Activated CD4-positive, alpha-beta T cell treated with anti-CD3 and anti-CD28 coated beads, Interleukin-10, Interleukin-2, amounts not matched to agents 100 ng/mL and 50 ng/mL, durations not matched to agents 16 hours and 8 hours (primary cell): ENCODE measurements at regions not wholly inside any gene's neighbourhood (a gene's known extent, or its start where the extent isn't known, plus 50 kb on each side); places are given as distances from the start of the nearest gene placed in this dataset.
"Not testable (repeated sequence)": the region's sequence is repeated elsewhere in the genome, so short reads cannot be mapped to it uniquely, and the experiment has no call there.

Experiments used
- DNase-seq: peaks from one replicate; pipeline ENCODE4 v3.0.0-alpha.2; 2020

DNA sequence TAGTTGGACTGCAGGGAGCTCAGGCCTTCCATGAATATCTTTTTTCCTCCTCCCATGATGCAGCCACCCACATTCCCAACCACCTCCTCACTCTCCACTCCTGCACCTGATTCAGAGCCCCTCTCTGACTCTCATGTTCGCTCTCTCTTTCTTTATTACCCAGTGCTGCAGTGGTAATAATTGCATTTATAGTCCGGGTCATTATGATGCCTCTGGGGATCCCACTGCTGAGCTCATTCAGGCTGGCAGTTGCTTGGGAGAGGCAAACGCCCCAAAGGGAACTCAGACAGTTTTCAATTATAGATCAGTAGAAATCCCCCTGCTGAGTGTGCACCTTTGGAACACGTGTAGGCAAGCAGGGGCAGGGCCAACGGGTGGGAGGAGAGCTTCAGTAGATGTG, 953.0 kb downstream of the GRID1 start:
- DNase-seq: no peak

- no peak for DNase-seq
Observed at GRCh38 chr10:85420501-85421191, 945.9 kb downstream of the GRID1 start.

DNA sequence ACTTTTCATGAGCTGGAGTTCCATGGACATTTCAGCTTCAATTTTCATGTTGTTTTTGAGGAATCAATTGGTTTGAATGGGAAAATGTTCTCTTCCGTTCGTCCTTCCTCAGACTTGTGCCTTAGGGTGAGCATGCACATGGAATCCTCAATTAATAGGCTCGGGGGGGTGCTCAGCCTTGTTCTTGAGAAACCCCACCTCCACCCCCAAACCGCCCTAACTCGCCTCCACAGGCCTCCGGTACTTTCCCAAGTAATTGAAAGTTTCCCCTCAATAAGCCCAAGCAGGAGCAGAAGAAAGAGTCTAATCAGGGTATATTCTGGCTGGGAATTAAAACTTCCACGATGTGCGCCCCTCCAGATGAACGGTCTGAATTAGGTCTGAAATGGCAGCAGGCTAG, 945.2 kb downstream of the GRID1 start:
- DNase-seq: no peak

- no peak for DNase-seq
Observed at GRCh38 chr10:85429126-85429525, 937.5 kb downstream of the GRID1 start.

DNA sequence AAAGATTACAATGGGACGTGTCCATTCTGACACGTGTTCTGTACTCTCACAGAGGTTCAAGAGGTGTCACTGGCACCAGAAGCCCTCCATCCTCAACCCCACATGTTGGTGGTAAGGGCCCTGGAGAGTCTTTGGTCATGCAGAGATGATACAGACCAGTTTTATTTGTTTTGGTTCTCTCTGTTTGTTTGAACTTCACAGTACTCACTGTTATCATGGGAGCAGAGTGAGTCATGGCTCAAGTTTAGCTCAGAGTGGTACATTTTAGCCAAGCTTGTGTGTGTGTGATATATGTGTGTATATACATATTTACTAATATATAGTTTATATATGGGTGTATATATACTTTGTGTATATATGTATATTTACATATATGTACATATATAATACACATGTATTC, 935.6 kb downstream of the GRID1 start:
- DNase-seq: no peak

- no peak for DNase-seq
Observed at GRCh38 chr10:85433248-85433647, 933.3 kb downstream of the GRID1 start.

DNA sequence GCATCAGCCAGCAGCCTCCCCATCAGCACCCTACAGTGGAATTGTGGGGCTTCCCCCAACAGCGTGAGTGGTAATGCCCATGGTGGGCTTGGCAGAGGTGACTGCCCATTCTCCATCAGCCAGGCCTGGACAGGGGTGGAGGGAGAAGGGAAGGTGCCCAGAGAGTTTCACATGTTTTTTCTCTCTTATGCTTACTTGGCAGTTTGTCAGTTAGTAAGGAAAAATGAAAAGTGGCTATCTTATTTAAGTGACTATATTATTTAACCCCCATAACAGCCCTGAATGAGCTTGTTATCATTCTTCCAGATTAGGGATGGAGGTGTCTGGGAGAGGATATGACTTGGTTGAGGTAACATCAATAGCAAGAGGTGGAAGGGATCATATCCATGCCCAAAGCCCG, 921.7 kb downstream of the GRID1 start:
- DNase-seq: no peak

- DNase-seq: no peak
Observed at GRCh38 chr10:85445702-85446101, 920.9 kb downstream of the GRID1 start.

DNA sequence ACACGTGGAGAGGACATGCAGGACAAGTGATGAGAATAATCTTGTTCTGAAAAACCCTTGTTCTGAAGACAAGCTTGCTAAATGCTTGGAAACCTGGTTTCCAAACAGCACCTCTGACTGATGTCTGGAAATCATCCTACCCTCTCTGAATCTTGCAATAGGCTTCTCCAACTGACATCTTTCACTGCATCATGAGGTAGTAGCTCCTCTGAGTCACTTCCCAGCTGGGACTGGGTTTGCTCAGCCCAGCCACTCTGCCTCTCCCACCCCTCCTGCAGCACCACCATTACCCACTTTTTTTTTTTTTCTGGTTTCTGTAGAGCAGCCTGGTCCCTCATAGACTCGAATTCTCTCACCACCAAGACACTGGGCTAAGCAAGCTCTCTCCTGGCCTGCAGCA, 919.8 kb downstream of the GRID1 start:
- no peak for DNase-seq

GRCh38 chr10:85447690-85448089, 918.9 kb downstream of the GRID1 start:
- no peak for DNase-seq

DNA sequence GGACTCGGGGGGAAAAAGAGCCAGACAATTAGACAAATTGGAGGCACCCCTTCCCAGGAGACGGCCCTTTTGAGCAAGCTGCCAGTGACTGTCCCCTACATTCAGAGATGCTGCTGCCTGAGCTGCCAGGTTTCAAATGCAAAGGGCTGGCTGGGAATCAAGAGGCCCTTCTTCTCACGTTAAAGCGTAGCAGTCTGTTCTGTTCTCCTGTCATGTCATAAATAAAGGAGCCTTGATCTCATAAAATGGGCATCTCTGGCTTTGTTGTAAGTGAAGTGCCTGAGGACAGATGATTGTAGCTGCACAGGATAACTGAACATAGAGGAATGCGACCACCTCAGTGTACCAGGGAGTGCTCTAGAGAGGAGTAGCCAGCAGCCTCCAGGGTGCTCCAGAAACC, 917.9 kb downstream of the GRID1 start:
- DNase-seq: no peak

- DNase-seq: no peak
Observed at GRCh38 chr10:85454386-85454785, 912.2 kb downstream of the GRID1 start.

- DNase-seq: no peak
Observed at GRCh38 chr10:85457191-85457590, 909.4 kb downstream of the GRID1 start.

DNA sequence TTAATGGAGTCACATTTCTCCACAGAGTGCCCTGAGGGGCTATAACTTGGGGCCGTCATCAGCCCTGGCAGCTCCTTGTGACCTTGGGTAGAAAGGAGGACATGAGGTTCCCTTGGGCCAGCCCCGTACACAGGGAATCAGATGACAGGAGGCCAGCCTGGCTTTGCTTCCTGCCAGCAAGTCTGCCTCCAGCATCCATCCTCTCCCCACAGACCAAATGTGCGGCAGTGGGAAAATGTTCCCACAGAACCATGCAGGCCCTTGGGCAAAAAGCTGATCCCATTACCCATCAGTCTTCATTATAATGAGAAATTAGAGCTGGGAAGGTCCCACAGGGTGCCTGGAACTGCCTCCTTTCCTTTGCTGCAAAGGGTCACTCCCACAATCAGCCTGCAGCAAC, 908.3 kb downstream of the GRID1 start:
- no peak for DNase-seq

GRCh38 chr10:85459906-85460305, 906.7 kb downstream of the GRID1 start:
- no peak for DNase-seq

DNA sequence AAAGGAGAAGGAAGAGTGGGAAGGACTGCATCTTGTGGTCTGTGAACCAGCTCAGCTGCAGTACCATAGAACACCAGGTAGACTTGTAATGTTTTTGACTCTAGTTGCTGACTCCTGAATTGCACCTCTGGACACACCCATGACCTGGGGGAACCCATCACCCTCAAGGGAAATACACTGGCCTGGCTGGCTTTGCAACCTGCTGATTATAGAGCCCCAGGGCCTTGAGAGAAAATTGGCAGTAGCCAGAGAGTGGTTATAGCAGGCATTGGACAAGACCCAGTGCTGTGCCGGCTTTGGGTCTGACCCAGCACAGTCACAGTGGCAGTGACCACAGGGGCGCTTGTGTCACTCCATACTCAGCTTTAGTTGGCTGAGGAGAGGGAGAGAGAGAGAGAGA, 902.3 kb downstream of the GRID1 start:
- DNase-seq: no peak

GRCh38 chr10:85477979-85478378, 888.6 kb downstream of the GRID1 start:
- DNase-seq: no peak

GRCh38 chr10:85490431-85490830, 876.2 kb downstream of the GRID1 start:
- no peak for DNase-seq

- no peak for DNase-seq
Observed at GRCh38 chr10:85491652-85492051, 874.9 kb downstream of the GRID1 start.

DNA sequence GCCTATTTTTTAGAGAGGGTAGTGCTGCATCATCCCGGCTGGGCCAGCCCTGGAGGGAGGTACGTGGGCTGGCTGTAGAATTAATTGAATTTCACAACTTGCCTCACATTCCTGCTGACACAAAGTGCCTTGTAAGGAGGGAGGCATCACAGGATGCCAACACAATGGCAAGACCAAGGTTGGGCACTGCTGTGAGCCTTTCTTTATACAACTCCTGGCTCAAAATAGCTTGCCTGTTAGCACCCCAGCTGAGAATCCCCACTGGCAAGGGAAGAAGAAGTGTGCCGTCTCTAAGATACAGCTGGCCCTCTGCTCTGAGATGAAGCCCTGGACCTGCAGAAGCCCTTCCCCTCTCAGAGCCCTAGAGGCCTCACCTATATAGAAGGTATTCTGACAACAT, 873.9 kb downstream of the GRID1 start:
- DNase-seq: no peak

DNA sequence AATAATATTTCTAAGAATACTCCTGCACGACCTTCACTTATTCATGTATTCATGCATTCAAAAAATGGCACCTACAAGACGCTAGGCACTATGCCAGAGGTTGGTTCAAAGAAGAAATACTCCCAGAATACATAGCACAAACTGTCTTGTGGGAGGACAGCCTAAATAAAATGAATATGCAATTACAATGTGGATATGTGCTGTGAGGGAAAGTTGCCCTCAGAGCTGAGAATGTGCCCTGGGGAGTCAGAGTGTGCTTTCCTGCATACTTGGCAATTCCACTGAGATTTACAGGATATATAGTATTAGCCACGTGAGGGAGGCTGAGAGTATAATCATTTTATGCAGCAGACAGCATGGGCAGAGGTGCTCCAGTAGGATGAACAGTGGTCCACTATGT, 872.9 kb downstream of the GRID1 start:
- no peak for DNase-seq

DNA sequence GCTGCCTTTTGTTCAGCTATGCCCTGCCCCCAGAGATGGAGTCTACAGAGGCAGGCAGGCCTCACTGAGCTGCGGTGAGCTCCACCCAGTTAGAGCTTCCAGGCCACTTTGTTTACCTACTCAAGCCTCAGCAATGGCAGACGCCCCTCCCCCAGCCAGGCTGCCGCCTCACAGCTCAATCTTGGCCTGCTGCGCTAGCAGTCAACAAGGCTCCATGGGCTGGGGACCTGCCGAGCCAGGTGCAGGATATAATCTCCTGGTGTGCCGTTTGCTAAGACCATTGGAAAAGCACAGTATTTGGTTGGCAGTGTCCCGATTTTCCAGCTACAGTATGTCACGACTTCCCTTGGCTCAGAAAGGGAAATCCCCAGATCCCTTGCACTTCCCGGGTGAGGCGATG, 862.0 kb downstream of the GRID1 start:
- DNase-seq: not testable (repeated sequence)

DNA sequence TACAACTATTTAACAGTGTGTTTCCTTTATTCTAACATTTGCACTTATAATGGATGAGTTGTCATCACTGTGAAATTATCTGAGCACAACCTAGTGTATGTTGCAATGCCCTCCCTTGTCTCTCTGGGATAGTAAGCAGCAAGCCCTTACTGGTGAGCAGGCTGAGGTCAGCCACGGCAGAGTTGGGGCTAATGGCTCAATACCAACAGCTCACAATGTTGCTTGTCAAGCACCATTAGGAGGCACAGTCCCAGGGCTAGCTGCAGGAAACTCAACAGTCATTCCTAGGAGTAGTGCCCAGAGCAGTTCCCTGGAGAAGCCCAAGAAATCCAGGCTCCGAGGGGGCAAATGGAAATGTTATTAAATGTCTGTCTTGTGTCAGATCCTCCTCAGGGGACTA, 858.4 kb downstream of the GRID1 start:
- DNase-seq: no peak

GRCh38 chr10:85510682-85511081, 855.9 kb downstream of the GRID1 start:
- no peak for DNase-seq

- no peak for DNase-seq
Observed at GRCh38 chr10:85513436-85513835, 853.2 kb downstream of the GRID1 start.

GRCh38 chr10:85515316-85515715, 851.3 kb downstream of the GRID1 start:
- no peak for DNase-seq
